ENCODE measurements at regions not wholly inside any gene's neighbourhood (a gene's known extent, or its start where the extent isn't known, plus 50 kb on each side); places are given as distances from the start of the nearest gene placed in this dataset.

DNA sequence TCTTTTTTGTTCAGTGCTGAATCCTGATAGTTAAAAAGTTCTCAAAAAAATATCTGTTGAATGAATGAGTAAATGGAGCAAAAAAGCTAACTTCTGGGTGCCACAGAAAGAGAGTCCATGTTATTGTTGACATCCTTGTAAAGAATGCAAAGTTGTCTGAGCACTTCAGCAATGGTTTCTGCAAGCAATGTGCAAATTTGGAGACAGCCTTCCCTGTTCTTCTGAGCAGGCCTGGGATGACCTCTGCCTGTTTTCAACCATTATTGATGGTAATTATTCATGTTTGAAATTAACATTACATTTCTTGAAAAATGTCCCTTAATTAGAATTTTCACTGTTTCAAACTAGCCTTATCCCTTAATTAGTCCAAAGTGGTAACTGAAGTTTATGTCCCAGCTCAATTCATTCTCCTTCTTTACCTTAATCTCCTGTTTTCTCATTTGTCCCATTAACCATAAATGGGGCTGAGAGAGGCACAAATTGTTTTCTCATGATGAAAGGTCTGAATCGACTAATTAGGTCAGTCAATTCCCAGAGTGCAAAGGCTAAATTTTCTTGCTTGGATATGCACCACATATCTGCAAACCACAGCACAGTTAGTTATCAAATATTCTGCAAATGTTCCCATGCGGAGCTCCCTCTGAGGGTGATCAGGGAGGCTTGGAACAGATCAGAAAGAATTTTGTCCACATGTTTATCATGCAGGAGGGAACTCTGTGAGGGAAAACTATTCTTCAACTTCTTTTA lies 139.4 kb upstream of the KRR1 start:
- Histone ChIP-seq H3K27ac (ENCODE audit: low read depth, low read length) (peak overlapping the region; percentile 33), H3K36me3 (ENCODE audit: insufficient read depth, low read length) (no peaks in the 10 kb centered on the region), H3K79me2 (ENCODE audit: insufficient read depth, low read length) (no peaks in the 10 kb centered on the region), H3K4me2 (ENCODE audit: insufficient read depth, low read length) (no peak overlapping the region), H2AFZ (ENCODE audit: low read length) (no peak overlapping the region), H3K4me3 (ENCODE audit: insufficient read depth, low read length) (no peak overlapping the region), H3K9me3 (ENCODE audit: low read depth, low read length) (no peaks in the 10 kb centered on the region), H4K20me1 (ENCODE audit: insufficient read depth, low read length) (no peaks in the 10 kb centered on the region), H3K4me1 (ENCODE audit: insufficient read depth, low read length) (peaks cover 4% of the 10 kb centered on the region), H3K27me3 (ENCODE audit: insufficient read depth, low read length) (no peaks in the 10 kb centered on the region)
- no peak for DNase-seq (ENCODE audit: insufficient read length, low spot score, missing footprints)
- TF ChIP-seq, protein P1, sequence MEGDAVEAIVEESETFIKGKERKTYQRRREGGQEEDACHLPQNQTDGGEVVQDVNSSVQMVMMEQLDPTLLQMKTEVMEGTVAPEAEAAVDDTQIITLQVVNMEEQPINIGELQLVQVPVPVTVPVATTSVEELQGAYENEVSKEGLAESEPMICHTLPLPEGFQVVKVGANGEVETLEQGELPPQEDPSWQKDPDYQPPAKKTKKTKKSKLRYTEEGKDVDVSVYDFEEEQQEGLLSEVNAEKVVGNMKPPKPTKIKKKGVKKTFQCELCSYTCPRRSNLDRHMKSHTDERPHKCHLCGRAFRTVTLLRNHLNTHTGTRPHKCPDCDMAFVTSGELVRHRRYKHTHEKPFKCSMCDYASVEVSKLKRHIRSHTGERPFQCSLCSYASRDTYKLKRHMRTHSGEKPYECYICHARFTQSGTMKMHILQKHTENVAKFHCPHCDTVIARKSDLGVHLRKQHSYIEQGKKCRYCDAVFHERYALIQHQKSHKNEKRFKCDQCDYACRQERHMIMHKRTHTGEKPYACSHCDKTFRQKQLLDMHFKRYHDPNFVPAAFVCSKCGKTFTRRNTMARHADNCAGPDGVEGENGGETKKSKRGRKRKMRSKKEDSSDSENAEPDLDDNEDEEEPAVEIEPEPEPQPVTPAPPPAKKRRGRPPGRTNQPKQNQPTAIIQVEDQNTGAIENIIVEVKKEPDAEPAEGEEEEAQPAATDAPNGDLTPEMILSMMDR (IDR thresholded peaks at IDR 0.05; ENCODE audit: extremely low read depth, low read depth, low read length) = no peak

DNA sequence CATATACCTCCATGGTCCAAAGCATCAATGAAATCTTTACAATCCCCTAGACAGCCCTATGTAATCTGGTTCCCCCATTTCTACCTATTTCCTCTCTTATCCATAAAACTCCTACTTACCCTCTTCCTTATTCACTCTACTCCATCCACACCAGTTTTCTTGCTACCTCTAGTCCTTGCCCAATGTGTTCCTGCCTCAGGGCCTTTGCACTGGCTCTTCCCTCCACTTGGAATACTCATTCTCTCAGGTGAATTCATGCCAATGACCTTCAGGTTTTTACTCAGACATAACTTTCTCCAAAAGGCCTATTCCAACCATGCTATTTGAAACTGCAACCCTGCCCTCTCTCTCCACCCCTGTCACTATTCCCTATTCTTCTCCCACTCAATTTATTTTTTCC lies 138.7 kb upstream of the KRR1 start:
- TF ChIP-seq, protein P1 (IDR thresholded peaks at IDR 0.05; ENCODE audit: extremely low read depth, low read depth, low read length) = no peak
- Histone ChIP-seq H3K36me3 (ENCODE audit: insufficient read depth, low read length) (no peaks in the 10 kb centered on the region), H3K9me3 (ENCODE audit: low read depth, low read length) (no peaks in the 10 kb centered on the region), H3K4me1 (ENCODE audit: insufficient read depth, low read length) (peaks cover 4% of the 10 kb centered on the region), H3K79me2 (ENCODE audit: insufficient read depth, low read length) (no peaks in the 10 kb centered on the region), H3K4me3 (ENCODE audit: insufficient read depth, low read length) (no peak overlapping the region), H3K4me2 (ENCODE audit: insufficient read depth, low read length) (no peak overlapping the region), H2AFZ (ENCODE audit: low read length) (no peak overlapping the region), H4K20me1 (ENCODE audit: insufficient read depth, low read length) (no peaks in the 10 kb centered on the region), H3K27me3 (ENCODE audit: insufficient read depth, low read length) (no peaks in the 10 kb centered on the region), H3K27ac (ENCODE audit: low read depth, low read length) (no peak overlapping the region)
- no peak for DNase-seq (ENCODE audit: insufficient read length, low spot score, missing footprints)

DNA sequence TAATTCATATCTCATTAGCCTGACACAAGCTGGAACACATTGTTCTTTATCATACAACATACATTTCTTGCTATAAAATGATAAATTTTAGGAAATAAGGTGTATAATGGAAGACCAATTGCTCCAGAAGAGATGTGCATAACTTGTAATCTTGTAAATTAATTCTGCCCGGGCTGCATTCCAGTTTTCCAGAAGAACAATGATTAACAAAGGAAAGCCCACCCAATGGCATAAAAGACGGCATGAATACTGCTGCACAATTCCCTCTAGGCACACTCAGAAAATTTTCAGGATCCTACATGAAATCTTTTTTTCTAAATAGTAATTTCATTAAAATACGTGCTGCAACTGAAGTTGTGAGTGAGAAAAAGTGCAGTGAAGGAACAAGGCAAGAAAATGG lies 137.4 kb upstream of the KRR1 start:
- Histone ChIP-seq H2AFZ (ENCODE audit: low read length) (no peak overlapping the region), H3K9me3 (ENCODE audit: low read depth, low read length) (no peaks in the 10 kb centered on the region), H4K20me1 (ENCODE audit: insufficient read depth, low read length) (no peaks in the 10 kb centered on the region), H3K79me2 (ENCODE audit: insufficient read depth, low read length) (no peaks in the 10 kb centered on the region), H3K4me1 (ENCODE audit: insufficient read depth, low read length) (peaks cover 4% of the 10 kb centered on the region), H3K27ac (ENCODE audit: low read depth, low read length) (no peak overlapping the region), H3K27me3 (ENCODE audit: insufficient read depth, low read length) (no peaks in the 10 kb centered on the region), H3K4me3 (ENCODE audit: insufficient read depth, low read length) (no peak overlapping the region), H3K4me2 (ENCODE audit: insufficient read depth, low read length) (no peak overlapping the region), H3K36me3 (ENCODE audit: insufficient read depth, low read length) (no peaks in the 10 kb centered on the region)
- TF ChIP-seq, protein P1 (IDR thresholded peaks at IDR 0.05; ENCODE audit: extremely low read depth, low read depth, low read length) = no peak
- no peak for DNase-seq (ENCODE audit: insufficient read length, low spot score, missing footprints)

DNA sequence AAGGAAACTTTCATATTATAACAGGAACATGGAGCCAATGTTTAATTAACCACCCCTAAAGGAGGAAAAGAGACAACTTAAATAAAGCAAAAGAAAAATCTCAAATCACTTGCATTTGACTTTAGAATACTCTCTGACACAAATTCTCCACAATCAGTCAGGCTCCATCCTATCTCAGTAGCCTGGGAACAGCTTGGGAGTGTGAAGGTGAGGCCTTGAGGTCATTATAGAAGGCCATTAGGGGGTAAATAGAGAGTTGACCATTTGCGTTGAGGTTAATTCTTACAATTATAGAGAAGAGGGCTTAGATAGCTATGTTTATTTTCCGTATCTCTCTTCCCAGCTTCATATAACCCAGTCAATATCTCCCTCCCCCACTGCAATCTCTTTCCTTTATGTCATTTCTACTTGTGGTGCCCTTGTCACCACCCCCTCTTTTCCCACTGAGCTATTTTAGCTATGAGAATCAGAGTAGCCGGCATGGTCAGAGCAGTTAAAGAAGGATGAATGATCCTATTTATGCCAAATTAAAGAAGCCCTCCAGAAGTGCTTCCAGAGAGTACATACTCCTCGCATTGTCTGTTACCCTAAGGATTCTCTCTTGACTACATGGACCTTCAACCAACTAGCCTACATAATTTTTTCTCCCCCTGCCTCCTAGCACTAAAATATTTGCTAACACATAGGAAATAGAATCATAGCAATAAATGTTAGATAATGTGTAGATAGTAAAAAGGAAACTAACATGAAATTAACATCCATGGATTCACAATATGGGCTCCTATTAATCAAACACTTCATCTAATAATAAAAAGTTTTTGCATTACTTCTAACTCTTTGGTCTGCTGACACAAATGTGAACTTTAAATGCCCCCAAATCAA lies 135.2 kb upstream of the KRR1 start:
- Histone ChIP-seq H3K4me3 (ENCODE audit: insufficient read depth, low read length) (no peak overlapping the region), H3K4me1 (ENCODE audit: insufficient read depth, low read length) (peaks cover 16% of the 10 kb centered on the region), H3K27ac (ENCODE audit: low read depth, low read length) (peak overlapping the region; percentile 14), H3K4me2 (ENCODE audit: insufficient read depth, low read length) (no peak overlapping the region), H4K20me1 (ENCODE audit: insufficient read depth, low read length) (no peaks in the 10 kb centered on the region), H3K9me3 (ENCODE audit: low read depth, low read length) (no peaks in the 10 kb centered on the region), H3K36me3 (ENCODE audit: insufficient read depth, low read length) (no peaks in the 10 kb centered on the region), H3K27me3 (ENCODE audit: insufficient read depth, low read length) (no peaks in the 10 kb centered on the region), H3K79me2 (ENCODE audit: insufficient read depth, low read length) (no peaks in the 10 kb centered on the region), H2AFZ (ENCODE audit: low read length) (peak overlapping the region; percentile 24)
- TF ChIP-seq, protein P1 (IDR thresholded peaks at IDR 0.05; ENCODE audit: extremely low read depth, low read depth, low read length) = no peak
- DNase-seq (ENCODE audit: insufficient read length, low spot score, missing footprints) = no peak
